Loucy (cell line): ENCODE measurements at regions not wholly inside any gene's neighbourhood (a gene's known extent, or its start where the extent isn't known, plus 50 kb on each side); places are given as distances from the start of the nearest gene placed in this dataset.

Source experiments
- H2AFZ ChIP-seq: fragments of 200-600 bp; sonication (generic); 2 replicates; pipeline ENCODE4 v1.6.0; 2016; ENCODE audit warnings: antibody characterized with exemption, mild to moderate bottlenecking, low read length, moderate library complexity
- H3F3A ChIP-seq: fragments of 200-600 bp; 2 replicates; pipeline ENCODE4 v1.6.0; 2016; ENCODE audit warnings: antibody characterized with exemption, low read depth, mild to moderate bottlenecking
- H3K27me3 ChIP-seq: fragments of 200-600 bp; sonication (generic); 2 replicates; pipeline ENCODE4 v1.6.1; 2014; ENCODE audit warnings: low read length, mild to moderate bottlenecking; ENCODE audit not compliant: insufficient read depth, poor library complexity, severe bottlenecking
- H3K36me3 ChIP-seq: fragments of 200-600 bp; sonication (generic); 2 replicates; pipeline ENCODE4 v1.6.1; 2016; ENCODE audit warnings: low read length; ENCODE audit not compliant: insufficient read depth
- H3K4me1 ChIP-seq: fragments of 200-600 bp; sonication (generic); 2 replicates; pipeline ENCODE4 v1.5.1; 2014; ENCODE audit warnings: low read length, mild to moderate bottlenecking; ENCODE audit not compliant: insufficient read depth, poor library complexity, severe bottlenecking
- H3K4me2 ChIP-seq: fragments of 200-600 bp; sonication (generic); 2 replicates; pipeline ENCODE4 v1.6.0; 2014; ENCODE audit warnings: antibody characterized with exemption, low read length, low read depth, mild to moderate bottlenecking; ENCODE audit not compliant: poor library complexity, severe bottlenecking
- H3K4me3 ChIP-seq: fragments of 200-600 bp; sonication (generic); 2 replicates; pipeline ENCODE4 v1.5.1; 2014; ENCODE audit warnings: low read length, mild to moderate bottlenecking, mixed read lengths; ENCODE audit not compliant: poor library complexity, severe bottlenecking
- H3K79me2 ChIP-seq: fragments of 200-600 bp; sonication (generic); 2 replicates; pipeline ENCODE4 v1.6.1; 2014; ENCODE audit warnings: low read length; ENCODE audit not compliant: insufficient read depth
- H3K9ac ChIP-seq: fragments of 200-600 bp; sonication (generic); 2 replicates; pipeline ENCODE4 v1.6.0; 2014; ENCODE audit warnings: mild to moderate bottlenecking, low read depth, low read length, moderate library complexity; ENCODE audit not compliant: poor library complexity, severe bottlenecking
- H3K9me2 ChIP-seq: fragments of 200-600 bp; sonication (generic); replicated peaks from 2 replicates; pipeline ENCODE4 v1.6.1; 2016; ENCODE audit warnings: low read depth, low read length, mixed read lengths
- H3K9me3 ChIP-seq: fragments of 200-600 bp; sonication (generic); 2 replicates; pipeline ENCODE4 v1.6.1; 2014; ENCODE audit warnings: mild to moderate bottlenecking, antibody characterized with exemption, low read length, low read depth; ENCODE audit not compliant: insufficient read depth
- H4K20me1 ChIP-seq: fragments of 200-600 bp; sonication (generic); 2 replicates; pipeline ENCODE4 v1.6.0; 2014; ENCODE audit warnings: antibody characterized with exemption, low read length, mild to moderate bottlenecking; ENCODE audit not compliant: insufficient read depth, poor library complexity, severe bottlenecking
- CTCF ChIP-seq: fragments of 200-600 bp; sonication (generic); conservative IDR thresholded peaks from 2 replicates; pipeline ENCODE4 v1.5.1; 2014; ENCODE audit warnings: mild to moderate bottlenecking, antibody characterized with exemption, low read length
- EZH2phosphoT487 ChIP-seq: fragments of 200-600 bp; IDR thresholded peaks from 2 replicates; pipeline ENCODE4 v1.6.1; 2018; ENCODE audit warnings: antibody characterized with exemption, mild to moderate bottlenecking, moderate library complexity, borderline replicate concordance

- Histone ChIP-seq H2AFZ (no peak overlapping the region), H3K4me2 (no peak overlapping the region), H4K20me1 (no peaks in the 10 kb centered on the region), H3K4me3 (no peak overlapping the region), H3K27me3 (no peaks in the 10 kb centered on the region), H3K9me3 (no peaks in the 10 kb centered on the region), H3K9ac (no peak overlapping the region), H3F3A (no peaks in the 10 kb centered on the region), H3K36me3 (no peaks in the 10 kb centered on the region), H3K9me2 (no peaks in the 10 kb centered on the region), H3K79me2 (no peaks in the 10 kb centered on the region), H3K4me1 (no peaks in the 10 kb centered on the region)
- TF ChIP-seq CTCF (no peak), EZH2phosphoT487 (no peak)
Measured at GRCh38 chr5:159424123-159424522, 93.8 kb upstream of the IL12B start.

GRCh38 chr5:159426694-159427093, 96.4 kb upstream of the IL12B start:
- H3K4me2 ChIP-seq, result no peak overlapping the region
- no peaks in the 10 kb centered on the region for H3K4me1 ChIP-seq
- H3K9me2 ChIP-seq, result no peaks in the 10 kb centered on the region
- no peaks in the 10 kb centered on the region for H3K27me3 ChIP-seq
- no peaks in the 10 kb centered on the region for H3F3A ChIP-seq
- H3K79me2 ChIP-seq, result no peaks in the 10 kb centered on the region
- TF ChIP-seq EZH2phosphoT487 (no peak), CTCF (no peak)
- no peak overlapping the region for H2AFZ ChIP-seq
- H3K9ac ChIP-seq, result no peak overlapping the region
- no peak overlapping the region for H3K4me3 ChIP-seq
- H4K20me1 ChIP-seq, result no peaks in the 10 kb centered on the region
- no peaks in the 10 kb centered on the region for H3K9me3 ChIP-seq
- H3K36me3 ChIP-seq, result no peaks in the 10 kb centered on the region

- Histone ChIP-seq H3K36me3 (no peaks in the 10 kb centered on the region), H3K79me2 (no peaks in the 10 kb centered on the region), H3K4me1 (no peaks in the 10 kb centered on the region), H4K20me1 (no peaks in the 10 kb centered on the region), H3K9me2 (no peaks in the 10 kb centered on the region), H3K27me3 (no peaks in the 10 kb centered on the region), H3K9ac (no peak overlapping the region), H3F3A (no peaks in the 10 kb centered on the region), H2AFZ (no peak overlapping the region), H3K4me2 (no peak overlapping the region), H3K4me3 (no peak overlapping the region), H3K9me3 (no peaks in the 10 kb centered on the region)
- TF ChIP-seq CTCF (no peak), EZH2phosphoT487 (no peak)
Measured at GRCh38 chr5:159427180-159428012, 97.1 kb upstream of the IL12B start.
